ENCODE measurements at regions not wholly inside any gene's neighbourhood (a gene's known extent, or its start where the extent isn't known, plus 50 kb on each side); places are given as distances from the start of the nearest gene placed in this dataset.
"Not testable (repeated sequence)": the region's sequence is repeated elsewhere in the genome, so short reads cannot be mapped to it uniquely, and the experiment has no call there.

DNA sequence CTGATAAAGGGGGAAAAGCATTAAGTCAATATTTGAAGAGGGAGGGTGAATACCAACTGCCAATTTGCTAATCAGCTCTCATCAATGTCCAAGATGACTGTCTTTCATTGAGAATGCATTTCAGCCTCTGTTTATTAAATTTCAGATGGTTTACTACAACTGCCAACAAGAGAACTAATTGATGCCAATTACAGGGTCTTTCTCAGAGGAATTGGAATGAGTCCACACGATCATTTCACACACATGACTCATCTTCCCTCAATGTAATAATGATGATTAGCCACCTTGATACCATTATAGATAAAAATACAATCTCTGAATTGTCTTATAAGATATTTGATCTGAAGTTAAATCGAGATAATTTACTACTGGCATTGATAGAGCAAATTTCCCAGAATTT lies 1274.4 kb downstream of the ROBO2 start:
- ATAC-seq (no peak), DNase-seq (ENCODE audit: missing footprints) (no peak)
- intact Hi-C loops (cut with DNase I), result no loop called here

DNA sequence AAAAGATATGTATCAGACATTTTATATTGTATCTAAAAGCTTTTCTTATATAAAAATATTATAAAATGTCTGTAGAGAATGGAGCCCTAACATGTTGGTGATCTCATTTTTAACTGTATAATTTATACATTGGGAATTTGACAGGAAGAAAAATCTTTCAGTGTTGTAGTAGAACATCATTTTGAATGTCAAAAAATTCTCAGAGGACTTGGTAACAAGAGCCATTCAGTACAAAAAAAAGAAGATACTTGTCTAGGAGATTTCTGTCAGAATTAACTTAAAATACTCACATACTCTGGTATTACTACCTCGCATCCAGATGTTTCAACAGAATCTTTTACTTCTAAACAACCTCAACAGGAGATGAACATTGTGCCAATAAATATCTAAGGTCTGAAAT lies 1277.9 kb downstream of the ROBO2 start:
- intact Hi-C loops (cut with DNase I), result no loop called here

DNA sequence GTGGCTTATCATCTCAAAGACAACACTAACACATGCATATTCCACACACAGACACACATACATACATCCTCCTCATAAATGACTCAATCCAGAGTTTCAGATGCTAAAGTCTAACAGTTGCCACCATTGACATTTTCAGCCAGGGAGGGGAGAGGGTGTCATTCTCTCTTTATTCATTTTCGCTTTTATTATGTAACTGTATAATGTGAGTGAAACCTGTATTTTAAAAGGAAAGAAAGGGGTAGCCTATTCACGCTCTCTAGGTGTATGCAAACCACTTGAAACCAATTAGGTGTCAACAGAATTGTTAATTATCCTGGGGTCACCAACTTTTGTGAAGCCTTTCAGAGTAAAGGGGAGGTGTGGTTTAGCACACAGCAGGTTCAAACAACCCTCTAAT lies 1282.9 kb downstream of the ROBO2 start:
- intact Hi-C loops (cut with DNase I), result no loop called here
- DNase-seq (ENCODE audit: missing footprints) (no peak), ATAC-seq (no peak)

More for the DNA sequence above, 1277.9 kb downstream of the ROBO2 start:
- ATAC-seq (no peak), DNase-seq (ENCODE audit: missing footprints) (no peak)

DNA sequence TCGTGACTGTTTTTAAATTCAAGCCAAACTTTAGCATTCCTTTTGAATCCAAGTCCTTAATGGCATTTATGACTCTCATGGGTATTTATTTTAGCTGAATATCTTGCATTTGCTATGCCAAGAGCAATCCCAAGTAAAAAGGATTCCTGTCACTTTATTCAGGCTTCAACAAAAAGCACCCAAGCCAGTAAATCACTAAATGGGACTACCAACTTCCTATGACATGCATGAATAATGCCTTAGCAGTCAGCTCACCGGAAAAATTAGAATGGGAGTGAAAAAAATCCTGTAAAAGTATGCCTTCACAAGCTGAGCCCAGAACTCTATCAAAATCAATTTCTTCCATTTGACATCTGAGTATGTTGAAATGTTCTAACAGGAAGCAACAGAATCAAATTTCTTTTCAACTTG lies 1297.9 kb downstream of the ROBO2 start:
- intact Hi-C loops (cut with DNase I), result no loop called here
- no peak for ATAC-seq

DNA sequence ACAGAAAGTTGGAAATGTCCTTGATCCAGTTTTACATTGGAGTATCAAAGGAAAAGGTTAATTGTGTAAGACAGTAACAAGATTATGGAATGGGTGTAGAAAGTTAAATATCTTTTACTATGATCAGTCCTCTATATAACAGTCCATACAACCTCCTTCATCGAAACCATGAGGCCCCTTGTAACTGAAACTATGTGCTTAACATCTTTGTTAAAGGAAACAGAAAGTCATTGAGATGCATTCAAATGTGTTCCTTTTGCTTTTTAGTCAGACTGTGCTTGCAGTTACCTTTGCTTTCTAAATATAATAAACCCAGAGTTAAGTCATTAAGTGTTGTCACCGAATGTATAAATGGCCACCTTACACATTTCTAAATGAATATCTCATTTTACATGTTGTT lies 1298.5 kb downstream of the ROBO2 start:
- intact Hi-C loops (cut with DNase I), result no loop called here
- DNase-seq (ENCODE audit: missing footprints) (no peak), ATAC-seq (no peak)

More for the DNA sequence above, 1297.9 kb downstream of the ROBO2 start:
- no peak for DNase-seq (ENCODE audit: missing footprints)

DNA sequence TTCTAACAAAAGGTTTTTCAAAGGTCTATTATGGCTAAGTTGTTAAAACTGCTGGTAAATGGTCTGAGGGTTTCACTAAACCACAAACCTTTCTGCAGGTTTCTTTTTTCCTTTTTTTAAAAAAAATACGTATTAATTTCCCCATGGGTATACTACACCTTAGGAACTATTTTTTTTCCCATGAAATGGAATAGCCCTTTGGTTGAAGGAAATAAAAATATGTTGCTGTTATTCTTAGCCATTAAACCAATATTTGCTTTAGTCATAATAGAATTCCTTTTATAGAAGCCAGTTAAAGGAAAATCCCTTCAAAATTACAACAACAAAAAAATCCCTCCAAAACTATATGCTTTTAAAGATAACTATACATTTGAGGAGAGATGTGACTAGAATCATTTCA lies 1303.3 kb downstream of the ROBO2 start:
- no peak for ATAC-seq
- DNase-seq (ENCODE audit: missing footprints), result no peak
- intact Hi-C loops (cut with DNase I), result no loop called here

DNA sequence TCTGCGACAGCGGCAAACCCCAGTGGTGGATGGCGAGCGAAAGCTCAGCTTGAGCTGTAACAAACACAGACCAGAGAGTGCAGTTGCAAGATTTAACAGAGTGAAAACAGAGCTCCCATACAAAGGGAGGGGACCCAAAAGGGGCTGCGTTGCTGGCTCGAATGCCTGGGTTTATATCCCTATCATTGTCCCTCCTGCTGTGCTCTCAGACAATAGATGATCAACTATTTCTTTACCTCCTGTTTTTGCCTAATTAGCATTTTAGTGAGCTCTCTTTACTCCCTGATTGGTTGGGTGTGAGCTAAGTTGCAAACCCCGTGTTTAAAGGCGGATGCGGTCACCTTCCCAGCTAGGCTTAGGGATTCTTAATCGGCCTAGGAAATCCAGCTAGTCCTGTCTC lies 1304.4 kb downstream of the ROBO2 start:
- intact Hi-C loops (cut with DNase I); ATAC-seq; DNase-seq (ENCODE audit: missing footprints): not testable (repeated sequence)

DNA sequence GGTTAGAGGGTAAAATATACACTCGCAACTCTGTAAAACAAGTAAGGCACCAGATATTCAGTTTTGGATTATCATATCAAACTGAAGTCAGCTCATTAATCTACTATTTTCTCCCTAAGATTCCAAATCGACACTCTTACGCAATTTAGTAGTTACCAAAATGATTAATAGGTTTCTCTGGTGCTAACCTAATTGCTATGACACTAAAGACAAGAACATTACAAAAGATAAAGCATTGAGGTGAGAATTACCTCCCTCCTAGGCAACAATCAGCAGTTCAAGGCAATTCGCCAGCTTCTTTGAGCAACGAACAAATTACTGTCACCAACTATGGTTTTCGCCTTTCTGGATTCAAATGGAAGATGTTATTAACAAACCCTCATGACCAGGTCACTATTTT lies 1305.0 kb downstream of the ROBO2 start:
- DNase-seq (ENCODE audit: missing footprints), result no peak
- intact Hi-C loops (cut with DNase I), result no loop called here
- no peak for ATAC-seq

DNA sequence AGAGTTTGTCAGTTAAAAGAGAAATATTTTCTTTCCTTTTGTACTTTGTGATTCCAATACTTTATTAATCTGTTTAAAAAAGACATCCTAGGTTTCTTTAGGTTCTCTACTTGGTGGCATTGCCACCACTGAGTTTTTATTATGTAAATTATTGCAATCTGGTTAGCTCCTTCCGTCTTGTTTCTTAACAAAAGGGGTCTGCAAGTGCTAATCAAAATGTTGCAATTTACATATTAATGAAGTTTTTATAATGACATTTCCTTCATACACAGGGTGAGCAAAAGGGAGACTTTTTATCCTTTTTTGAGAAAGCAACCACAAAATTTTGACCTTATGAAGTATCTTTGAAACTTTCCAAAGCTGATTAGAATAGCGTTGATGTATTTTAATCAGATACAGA lies 1307.3 kb downstream of the ROBO2 start:
- DNase-seq (ENCODE audit: missing footprints) (no peak), ATAC-seq (no peak)
- intact Hi-C loops (cut with DNase I), result no loop called here

DNA sequence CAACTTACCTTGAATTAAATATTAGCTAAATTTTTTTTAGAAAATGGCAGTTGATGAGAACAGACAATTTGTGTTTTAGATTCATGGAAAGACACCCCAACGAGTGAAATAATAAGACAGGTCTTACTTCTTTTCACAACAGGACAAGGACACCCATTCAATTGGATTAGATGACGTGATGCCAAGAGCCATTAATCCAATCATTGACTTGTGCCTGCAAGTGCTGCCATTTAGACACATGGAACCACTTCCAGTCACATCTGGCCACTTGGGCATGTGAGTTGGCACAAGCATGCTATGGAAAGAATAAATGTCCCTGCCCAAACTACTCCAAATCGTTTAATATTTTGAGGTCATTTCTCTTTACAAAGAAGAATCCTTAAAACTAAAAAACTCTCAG lies 1308.8 kb downstream of the ROBO2 start:
- DNase-seq (ENCODE audit: missing footprints) (no peak), ATAC-seq (no peak)
- intact Hi-C loops (cut with DNase I), result no loop called here

DNA sequence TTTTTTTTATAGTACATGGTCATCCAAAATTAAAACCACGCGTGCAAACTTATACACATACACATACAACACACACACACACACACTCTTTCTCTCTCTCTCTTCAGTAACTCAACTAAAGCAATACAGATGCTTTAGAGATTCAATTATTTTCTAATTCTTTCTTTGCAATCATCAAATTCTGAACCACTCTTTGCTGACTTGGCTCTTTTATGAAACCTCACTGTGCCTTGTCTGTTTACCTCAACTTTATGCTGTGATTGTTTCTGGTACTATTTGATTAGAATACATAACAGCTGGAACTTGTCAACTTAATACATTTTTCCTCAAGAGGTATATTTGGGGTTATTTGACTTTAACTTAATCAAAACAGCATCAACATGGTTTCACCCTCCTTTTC lies 1309.7 kb downstream of the ROBO2 start:
- intact Hi-C loops (cut with DNase I), result no loop called here
- ATAC-seq, result no peak
- DNase-seq (ENCODE audit: missing footprints), result no peak

DNA sequence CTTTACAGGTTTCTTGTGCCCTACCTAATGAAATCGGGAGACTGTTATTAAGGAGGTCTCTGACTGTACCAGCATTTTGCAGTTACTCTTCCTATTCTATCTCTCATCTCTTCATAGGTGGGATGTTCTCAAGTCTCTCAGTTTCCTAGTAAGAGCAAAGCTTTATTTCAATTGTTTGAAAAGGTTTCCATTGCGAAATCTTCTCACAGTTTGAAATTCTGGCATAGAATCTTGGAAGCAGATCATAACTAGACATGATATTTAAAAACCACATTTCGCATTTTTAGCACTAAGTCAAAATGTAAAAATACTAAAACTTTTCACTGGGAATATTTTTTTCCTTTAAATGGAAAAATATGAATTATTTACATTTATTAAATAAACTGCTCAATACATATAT lies 1311.4 kb downstream of the ROBO2 start:
- intact Hi-C loops (cut with DNase I), result no loop called here
- ATAC-seq (no peak), DNase-seq (ENCODE audit: missing footprints) (no peak)

DNA sequence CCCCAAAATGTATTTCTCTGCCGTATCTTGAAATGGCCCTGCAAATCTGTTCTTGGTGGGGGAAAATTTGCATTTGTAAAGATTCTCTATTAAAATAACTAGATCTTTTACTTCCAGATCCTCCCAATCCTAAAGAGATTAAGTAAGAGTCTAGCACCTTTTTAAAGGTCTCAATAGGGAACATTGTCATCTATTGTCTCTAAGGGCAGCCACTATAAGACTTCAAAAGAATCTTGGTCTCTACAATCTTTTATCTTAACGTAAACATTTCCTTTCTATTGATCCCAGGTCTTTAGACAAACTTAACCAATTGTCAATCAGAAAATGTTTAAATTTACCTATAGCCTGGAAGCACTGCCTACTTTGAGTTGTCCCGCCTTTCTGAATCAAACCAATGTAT lies 1313.3 kb downstream of the ROBO2 start:
- intact Hi-C loops (cut with DNase I), result no loop called here
- no peak for ATAC-seq
- DNase-seq (ENCODE audit: missing footprints), result no peak

DNA sequence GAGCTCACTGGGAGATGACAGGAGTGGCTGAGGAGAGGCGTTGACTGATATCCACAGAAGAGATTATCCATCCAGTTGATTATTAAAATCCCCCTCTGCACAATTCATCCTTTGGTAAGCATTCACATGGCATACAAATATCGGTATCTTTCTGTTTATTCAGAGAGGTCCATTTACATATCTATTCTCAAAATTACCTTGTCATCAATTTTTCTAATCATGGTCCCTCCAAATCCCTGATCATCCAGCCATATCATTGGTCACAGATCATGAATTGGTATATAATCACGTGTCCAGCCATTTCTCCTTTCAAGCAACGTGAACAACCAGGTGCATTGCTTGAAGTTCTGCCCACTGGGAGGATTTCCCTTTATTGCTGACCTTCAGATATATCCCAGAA lies 1321.0 kb downstream of the ROBO2 start:
- ATAC-seq, result no peak
- no peak for DNase-seq (ENCODE audit: missing footprints)
- intact Hi-C loops (cut with DNase I), result no loop called here

DNA sequence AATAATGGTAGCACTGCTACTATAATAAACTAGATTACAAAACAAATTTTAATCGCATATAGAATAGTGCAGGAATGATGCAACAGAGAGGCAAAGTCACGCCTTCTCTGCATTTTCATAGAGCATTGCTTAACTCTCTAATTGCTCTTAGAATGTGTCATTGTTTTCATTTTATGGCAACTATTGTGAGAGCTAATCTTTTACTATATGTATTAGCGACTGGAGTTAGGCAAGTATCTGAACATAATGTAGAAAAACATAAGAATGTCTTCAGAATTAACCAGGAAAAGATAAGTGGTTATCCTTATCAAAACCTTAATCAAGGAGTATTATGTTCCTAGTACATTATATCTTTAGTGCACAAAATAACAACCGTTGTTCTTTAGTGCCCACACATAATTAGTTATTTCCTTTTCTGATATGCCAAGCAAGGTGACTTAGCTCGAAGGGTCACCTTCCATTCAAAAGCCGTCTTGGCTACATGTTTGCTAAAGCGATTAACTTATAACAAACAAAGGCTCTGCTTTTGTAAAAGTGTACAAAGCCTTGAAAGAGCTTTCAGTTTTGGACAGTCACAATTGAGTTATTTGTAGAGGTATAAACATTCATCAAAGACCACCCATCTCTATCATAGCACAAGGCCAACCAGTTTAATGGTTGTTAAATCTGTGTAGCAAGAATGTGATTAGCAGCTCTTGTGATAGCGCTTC lies 1328.9 kb downstream of the ROBO2 start:
- no peak for DNase-seq (ENCODE audit: missing footprints)
- intact Hi-C loops (cut with DNase I), result no loop called here
- no peak for ATAC-seq

DNA sequence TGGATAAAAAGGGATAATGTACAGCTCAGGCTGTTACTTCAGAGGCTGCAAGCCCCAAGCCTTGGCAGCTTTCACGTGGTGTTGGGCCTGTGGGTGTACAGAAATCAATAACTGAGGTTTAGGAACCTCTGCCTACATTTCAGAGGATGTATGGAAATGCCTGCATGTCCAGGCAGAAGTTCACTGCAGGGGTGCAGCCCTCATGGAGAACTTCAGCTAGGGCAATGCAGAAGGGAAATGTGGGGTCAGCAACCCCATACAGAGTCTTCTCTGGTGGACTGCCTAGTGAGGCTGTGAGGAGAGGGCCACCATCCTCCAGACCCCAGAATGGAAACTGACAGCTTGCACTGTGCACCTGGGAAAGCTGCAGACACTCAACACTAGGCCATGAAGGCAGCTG lies 1350.3 kb downstream of the ROBO2 start:
- intact Hi-C loops (cut with DNase I), result no loop called here
- ATAC-seq (no peak), DNase-seq (ENCODE audit: missing footprints) (no peak)

DNA sequence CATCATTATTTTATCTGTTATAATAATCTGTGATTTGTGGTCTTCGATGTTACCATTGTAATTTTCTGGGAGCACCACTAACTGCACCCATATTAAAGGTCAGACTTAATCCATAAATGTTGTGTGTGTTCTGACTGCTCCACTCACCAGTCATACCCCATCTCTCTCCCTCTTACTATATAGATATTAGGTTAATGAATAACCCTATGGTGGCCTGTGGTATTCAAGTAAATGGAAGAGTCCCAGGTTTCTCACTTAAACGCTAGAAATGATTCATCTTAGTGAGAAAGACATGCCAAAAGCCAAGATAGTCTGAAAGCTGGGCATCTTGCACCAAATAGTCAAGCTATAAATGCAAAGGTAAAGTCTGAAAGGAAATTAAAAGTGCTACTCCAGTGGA lies 1358.5 kb downstream of the ROBO2 start:
- intact Hi-C loops (cut with DNase I), result no loop called here
- DNase-seq (ENCODE audit: missing footprints) (no peak), ATAC-seq (no peak)

DNA sequence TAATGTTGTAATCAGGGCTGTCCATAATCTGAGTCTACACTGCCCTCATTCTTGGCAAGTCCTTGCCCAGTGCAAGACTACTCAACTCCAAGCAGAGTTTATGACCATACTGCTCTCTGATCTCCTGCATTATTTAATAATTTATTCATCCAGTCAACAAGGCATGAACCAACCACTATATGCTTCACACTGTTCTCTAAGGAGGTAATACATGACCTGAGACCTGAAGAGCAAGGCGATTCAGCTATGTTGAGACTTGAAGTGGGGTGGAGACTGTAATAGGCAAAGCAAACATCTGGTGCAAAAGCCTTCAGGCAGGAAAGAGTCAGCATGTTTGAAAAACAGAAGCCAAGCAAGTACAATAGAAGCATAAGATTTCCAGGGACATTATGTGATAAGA lies 1362.8 kb downstream of the ROBO2 start:
- ATAC-seq, result no peak
- intact Hi-C loops (cut with DNase I), result loop anchor here (10.0 kb wide), 1 partner anchor 122 kb away; no protein-coding TSS in a partner anchor
- no peak for DNase-seq (ENCODE audit: missing footprints)

DNA sequence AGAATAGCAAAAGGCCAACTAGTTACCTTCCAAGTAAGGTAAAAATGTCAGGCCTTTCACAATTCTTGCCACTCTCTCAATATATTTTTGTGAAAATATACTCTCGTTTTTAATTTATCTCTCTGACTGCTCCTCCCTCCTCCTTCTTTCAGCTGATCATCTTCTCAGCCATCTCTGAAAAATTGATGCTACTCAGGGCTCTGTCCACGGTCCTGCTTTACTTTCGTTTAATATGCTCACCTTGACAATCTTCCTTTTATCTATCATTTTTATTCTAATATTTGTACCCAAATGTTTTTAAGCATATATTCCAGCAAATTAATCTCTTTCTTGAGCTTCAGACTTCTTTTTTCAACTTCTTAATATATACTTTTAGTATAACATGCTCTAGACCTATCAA lies 1362.1 kb downstream of the ROBO1 start:
- intact Hi-C loops (cut with DNase I), result loop anchor here (10.0 kb wide), 1 partner anchor 119 kb away; no protein-coding TSS in a partner anchor
- DNase-seq (ENCODE audit: missing footprints) (no peak), ATAC-seq (no peak)

DNA sequence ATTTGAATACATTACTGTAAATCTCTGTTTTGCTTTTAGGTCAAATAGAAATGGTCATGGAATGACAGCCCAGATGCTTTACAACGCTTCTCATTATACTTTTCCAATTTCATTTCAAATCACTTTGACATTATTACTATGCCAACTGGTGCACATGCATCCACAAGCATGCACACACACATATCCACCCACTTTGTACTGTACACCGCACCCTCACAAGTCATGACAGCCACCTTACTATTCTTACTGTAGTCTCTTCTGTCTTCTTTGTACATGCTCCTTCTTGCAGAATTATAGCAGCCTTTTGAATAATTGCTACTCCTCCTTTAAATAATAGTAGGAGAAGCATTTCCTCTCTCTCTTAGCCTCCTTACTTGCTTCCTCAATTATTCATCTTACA lies 1361.4 kb downstream of the ROBO1 start:
- intact Hi-C loops (cut with DNase I), result loop anchor here (10.0 kb wide), 1 partner anchor 118 kb away; no protein-coding TSS in a partner anchor
- DNase-seq (ENCODE audit: missing footprints) (no peak), ATAC-seq (no peak)

DNA sequence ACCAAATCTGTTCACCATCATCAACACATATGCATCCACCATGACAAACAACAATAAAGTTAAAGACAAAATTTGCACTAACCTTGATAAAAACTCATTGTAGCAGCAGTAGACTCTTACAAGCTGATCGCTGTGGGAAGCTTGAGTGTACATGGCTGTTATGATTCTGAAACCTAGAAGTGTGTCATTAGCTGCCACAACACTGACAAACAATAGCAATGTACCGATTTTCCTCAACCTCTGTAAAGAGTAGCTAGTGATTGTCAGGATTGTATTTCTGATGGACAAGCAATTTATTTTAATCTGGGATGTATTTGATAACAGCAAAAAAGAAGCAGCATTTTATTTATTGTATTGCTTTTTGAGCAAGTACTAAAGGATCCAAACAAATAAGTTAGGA lies 1357.7 kb downstream of the ROBO1 start:
- ATAC-seq, result no peak
- DNase-seq (ENCODE audit: missing footprints), result no peak
- intact Hi-C loops (cut with DNase I), result no loop called here

Measured in Right ventricle myocardium inferior (tissue), 1 donor.